Neural progenitor cell (in vitro differentiated cells): ENCODE measurements at regions not wholly inside any gene's neighbourhood (a gene's known extent, or its start where the extent isn't known, plus 50 kb on each side); places are given as distances from the start of the nearest gene placed in this dataset.
"Not testable (repeated sequence)": the region's sequence is repeated elsewhere in the genome, so short reads cannot be mapped to it uniquely, and the experiment has no call there.

Source experiments
- EZH2 ChIP-seq: fragments of 200-600 bp; sonication (generic); IDR thresholded peaks from 2 replicates; pipeline ENCODE4 v1.6.1; 2017; ENCODE audit warnings: antibody characterized with exemption, mild to moderate bottlenecking, moderate library complexity
- EZH2phosphoT487 ChIP-seq: fragments of 200-600 bp; sonication (generic); IDR thresholded peaks from 2 replicates; pipeline ENCODE4 v1.6.1; 2017; ENCODE audit warnings: antibody characterized with exemption
- TF ChIP-seq, protein P1 (sequence below): fragments of 200-600 bp; sonication (generic); IDR thresholded peaks from 2 replicates; pipeline ENCODE4 v1.5.1; 2017; ENCODE audit warnings: antibody characterized with exemption, mild to moderate bottlenecking

- TF ChIP-seq, protein P1, sequence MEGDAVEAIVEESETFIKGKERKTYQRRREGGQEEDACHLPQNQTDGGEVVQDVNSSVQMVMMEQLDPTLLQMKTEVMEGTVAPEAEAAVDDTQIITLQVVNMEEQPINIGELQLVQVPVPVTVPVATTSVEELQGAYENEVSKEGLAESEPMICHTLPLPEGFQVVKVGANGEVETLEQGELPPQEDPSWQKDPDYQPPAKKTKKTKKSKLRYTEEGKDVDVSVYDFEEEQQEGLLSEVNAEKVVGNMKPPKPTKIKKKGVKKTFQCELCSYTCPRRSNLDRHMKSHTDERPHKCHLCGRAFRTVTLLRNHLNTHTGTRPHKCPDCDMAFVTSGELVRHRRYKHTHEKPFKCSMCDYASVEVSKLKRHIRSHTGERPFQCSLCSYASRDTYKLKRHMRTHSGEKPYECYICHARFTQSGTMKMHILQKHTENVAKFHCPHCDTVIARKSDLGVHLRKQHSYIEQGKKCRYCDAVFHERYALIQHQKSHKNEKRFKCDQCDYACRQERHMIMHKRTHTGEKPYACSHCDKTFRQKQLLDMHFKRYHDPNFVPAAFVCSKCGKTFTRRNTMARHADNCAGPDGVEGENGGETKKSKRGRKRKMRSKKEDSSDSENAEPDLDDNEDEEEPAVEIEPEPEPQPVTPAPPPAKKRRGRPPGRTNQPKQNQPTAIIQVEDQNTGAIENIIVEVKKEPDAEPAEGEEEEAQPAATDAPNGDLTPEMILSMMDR = not testable (repeated sequence)
- TF ChIP-seq EZH2, EZH2phosphoT487: not testable (repeated sequence)
These were observed 66.7 kb upstream of the TUBA3E start for GRCh38 chr2:130264901-130265320.
